ENCODE measurements at regions not wholly inside any gene's neighbourhood (a gene's known extent, or its start where the extent isn't known, plus 50 kb on each side); places are given as distances from the start of the nearest gene placed in this dataset.

DNA sequence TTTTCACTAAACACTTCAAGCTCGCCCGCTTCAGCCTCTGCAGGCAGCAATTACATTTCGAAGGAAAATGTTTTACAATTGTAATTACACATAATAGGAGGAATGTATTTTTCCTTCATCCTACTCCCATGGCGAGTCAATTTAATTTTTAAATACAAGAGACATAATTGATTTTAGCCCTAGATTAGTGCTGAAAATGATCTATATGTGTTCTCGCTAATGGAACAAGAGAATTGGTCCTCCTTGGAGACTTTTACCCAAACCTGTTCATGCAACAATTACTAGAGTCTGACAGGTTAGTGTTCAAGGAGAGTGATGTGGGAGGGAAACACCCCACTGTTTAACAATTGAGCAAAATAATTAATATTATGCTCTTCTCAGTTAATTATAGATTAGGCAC is 509.4 kb upstream of the SETBP1 start:
- DNase-seq: no peak

DNA sequence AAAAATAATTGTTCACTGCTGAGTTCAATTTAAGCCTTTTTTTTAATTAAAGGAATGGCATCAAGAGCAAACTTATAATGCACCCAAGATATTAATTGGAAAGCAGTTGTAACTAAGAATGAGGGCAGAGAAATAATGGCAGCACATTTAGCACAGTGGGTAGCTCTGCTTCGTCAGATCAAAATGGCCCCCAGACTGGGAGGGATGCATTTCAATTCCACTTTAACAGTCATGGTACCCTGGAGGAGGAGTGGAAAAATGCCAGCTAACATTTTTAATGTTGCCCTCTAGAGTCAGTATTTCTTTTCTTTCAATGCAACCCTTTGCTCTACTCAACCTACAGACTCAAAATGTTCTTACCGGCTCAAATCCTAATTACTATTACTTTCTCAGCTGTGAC is 504.8 kb upstream of the SETBP1 start:
- no peak for DNase-seq

DNA sequence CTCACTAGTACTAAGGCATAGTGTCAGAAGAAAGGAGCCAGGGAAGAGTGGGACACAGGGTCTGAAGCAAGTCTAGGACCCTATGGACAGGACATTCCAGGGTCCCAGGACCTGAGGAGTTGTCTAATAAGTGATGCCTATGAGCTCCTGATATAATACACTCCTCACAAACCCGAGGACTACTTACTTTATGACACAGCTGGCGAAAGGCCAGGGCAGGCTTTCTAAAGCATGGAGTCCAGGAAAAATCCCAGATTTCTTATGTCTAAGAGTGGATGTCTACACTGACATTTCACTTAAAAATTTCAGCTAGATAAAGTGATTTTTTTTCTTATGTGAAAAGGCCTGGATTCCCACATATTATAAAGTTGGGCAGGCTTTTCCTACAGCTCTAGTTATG is 502.2 kb upstream of the SETBP1 start:
- no peak for DNase-seq

DNA sequence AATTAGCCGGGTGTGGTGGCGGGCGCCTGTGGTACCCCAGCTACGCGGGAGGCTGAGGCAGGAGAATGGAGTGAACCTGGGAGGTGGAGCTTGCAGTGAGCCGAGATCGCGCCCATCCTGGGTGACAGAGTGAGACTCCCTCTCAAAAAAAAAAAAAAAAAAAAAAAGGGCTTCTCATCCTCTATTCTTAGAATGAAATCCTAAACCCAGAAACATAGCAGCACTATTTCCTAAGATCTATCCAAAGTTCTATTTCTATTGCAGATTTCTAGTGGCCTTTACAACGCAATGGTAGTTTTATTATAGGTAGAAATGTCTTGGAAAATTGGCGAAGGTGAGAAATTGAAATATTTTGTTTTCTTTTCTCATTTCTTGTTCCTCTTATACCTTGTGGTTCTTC is 501.0 kb upstream of the SETBP1 start:
- DNase-seq: no peak

DNA sequence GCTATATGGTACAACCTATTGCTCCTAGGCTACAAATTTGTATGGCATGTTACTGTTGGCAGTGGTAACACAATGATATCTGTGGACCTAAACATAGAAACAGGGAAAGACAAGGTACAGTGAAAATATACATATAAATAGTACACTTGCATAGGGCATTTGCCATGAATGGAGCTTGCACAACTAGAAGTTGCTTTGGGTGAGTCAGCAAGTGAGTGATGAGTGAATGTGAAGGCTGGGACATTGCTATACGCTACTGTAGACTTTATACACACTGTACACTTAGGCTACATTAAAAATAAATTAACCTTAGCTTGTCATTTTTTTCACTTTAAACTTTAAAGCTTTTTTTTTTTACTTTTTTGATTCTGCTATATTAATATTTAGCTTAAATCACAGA is 500.0 kb upstream of the SETBP1 start:
- no peak for DNase-seq

DNA sequence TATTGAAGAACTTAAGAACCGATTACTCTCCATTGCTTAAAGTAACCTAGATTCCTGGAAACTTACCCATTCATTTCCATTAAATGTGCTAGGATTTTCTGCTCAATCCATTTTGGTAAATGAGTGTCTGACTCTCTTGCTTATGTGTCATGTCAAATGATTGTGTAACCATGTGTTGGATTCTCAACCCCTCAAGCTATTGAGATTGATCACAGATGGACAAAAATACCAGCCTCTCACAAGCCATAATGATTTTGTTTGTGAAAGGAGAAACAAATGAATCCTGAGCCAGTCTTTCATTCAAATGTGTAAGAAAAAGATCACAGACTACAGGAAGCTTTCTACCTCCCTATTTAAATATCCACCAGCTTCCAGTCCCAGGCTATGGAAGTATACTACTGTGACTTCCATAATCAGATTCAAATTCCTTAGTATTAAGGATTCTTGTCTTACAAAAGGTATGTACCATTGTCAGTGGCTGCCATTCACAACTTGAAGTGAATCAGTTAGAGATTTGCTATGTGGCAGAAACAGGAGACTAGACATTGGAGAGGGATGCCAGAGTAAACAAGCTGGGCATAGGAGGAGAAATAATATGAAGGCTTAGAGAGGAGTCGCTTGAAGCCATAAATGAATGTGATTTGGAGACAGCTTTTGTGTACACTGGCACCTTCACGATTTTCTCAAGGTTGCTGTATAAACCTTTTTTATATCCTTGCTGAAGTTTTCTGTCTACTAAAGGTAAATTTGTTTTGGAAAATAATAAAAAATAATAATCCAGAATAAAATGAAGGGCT is 498.5 kb upstream of the SETBP1 start:
- DNase-seq: no peak

DNA sequence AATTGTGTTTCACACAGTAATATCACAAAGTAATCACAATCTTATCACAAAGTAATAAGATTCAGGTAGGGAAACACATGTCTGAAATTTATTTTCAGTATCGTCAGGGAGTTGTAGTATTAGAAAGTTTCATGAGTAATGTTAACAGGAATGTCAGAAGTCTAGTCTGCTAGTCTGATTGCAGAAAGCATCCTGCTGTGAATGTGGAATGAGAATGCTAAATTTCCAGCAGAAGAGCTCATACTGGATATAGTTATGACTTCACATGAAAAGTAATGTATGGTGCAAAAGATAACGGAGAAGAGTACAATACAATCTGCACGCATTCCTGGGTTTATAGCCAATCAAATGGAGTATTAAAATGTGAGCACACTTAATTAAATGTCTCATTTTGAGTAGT is 494.7 kb upstream of the SETBP1 start:
- DNase-seq: no peak

DNA sequence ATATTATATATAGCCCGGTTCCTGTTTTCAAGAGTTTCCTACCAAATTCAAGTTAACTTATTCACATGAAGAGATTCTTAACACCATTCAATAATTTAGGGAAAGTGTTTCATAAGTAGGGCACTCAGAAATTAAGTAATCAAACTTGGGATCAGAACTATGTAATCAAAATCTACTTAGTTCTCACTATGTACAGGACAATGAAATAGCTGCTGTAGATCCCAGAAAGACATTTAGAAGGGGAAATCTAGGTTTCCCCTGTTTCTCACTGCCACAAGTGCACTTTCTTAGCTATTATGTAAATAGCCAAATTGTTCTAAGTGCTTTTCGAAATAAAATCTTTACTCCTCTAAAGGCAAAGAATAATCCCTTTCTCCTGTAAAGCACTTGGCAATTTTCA is 493.6 kb upstream of the SETBP1 start:
- no peak for DNase-seq

DNA sequence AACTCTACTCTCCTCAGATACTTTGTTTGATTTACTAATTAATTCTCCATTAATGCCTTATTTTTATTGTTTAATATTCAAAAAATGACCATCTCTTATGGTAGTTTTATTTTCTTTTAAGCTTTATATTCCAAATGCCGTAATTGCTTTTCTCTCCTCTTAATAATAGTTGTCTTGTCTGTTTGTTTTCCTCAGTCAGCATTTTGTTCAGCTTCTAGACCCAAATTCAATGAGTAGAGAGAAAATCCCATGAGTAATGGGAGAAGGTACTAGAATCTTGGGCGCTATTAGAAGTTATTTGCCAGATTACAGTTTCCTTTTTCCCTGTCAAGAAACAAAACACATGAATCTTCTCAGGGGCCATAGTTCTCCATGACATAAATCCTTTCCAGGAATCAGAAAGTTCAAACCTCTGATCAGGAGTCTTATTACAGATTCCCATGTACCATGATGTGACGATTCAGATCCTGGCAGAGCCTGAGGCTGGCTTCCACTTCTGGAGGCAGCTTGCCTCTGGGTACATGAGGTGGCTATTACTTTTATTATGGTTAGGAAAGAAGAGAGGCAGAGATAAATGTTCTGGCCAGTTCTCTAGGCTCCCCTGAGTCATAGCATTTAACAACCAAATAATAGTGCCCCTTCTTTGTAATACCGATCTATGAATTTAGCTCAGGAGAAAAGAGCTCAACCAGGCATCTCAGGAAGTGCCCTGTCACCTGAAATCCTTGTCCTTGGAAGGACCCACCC is 485.1 kb upstream of the SETBP1 start:
- DNase-seq: no peak

DNA sequence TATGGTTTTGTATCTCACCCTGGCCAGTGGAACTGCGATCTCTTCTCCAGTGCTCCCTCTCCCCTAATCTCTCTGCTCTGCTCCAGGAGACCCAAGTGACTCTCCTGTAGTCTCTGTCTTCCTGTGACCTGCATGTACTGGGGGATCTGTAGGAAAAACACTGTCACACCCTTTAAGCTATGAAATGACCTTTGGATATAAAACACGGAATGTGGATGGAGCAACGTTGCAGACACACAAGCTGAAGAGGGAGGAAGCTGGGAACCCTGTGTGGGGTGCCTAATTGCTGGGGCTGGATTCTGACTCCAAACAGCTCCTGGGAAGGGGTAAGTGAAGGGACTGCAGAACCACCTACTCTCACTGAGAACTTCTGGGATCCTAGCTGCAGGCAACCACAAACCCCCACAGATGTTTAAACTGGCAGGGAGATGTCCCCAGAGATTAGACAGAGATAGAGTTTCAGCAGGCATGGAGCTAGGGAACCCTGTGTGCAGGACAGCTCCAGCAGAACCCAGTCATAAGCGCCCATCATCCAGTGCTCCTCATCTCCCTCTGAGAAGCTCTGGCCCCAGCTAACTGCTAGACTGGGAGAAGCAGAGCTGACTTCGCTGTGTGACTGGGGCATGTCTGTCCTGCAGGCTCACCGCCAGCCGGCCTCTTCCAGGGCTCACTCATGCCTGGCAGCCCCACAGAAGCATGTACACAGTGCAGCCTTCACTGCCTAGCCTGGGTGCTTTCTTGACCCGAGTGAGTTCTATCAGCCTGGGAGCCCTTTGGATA is 482.7 kb upstream of the SETBP1 start:
- DNase-seq: no peak

DNA sequence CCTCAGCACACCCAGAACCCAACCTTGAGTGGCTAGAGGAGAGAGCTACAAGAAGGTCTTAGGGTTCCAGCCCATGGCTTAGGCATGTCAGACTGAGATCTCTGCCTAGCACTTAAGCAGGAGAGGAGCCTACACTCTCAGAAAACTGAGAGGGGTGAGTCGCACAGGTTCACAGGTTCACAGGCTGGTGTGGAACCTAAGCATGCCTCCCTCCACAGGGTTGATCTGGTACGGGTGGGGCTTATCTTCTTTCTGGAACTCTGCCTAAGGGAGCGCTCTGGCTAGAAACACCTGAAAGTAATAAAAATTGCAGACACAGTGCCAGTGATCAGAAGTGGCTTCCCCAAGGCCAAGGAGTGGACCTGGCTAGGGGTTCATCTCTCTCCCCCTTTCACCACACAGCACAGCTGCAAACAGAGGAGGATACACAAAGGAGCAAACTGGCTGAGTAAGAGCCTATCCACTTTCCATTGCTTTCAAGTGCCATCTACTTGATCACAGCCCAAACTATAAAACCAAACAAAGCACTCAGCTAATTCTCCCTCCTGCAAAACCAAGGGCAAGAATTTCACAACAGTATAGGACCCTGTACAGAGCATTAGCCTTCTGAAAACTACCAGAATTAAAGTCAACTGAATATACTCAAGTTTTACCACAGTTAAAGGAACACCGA is 481.9 kb upstream of the SETBP1 start:
- no peak for DNase-seq

DNA sequence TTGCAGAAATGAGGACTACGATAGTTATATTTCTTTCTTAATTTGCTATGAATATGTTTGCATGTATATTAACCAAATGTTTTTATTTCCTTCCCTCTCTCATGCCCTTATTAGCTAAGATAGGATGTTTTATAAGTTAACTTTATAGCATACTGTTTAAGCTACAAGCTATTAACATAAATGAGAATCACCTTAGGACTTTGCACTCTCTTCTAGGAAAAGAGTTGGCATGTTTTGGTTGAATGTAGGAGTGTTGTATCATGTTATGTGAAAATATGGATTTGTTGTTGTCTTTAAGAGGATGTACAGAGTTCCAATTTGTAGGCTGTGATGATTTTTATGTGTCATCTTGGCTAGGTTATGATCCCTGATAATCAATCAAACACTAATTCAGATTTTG is 467.4 kb upstream of the SETBP1 start:
- no peak for DNase-seq

DNA sequence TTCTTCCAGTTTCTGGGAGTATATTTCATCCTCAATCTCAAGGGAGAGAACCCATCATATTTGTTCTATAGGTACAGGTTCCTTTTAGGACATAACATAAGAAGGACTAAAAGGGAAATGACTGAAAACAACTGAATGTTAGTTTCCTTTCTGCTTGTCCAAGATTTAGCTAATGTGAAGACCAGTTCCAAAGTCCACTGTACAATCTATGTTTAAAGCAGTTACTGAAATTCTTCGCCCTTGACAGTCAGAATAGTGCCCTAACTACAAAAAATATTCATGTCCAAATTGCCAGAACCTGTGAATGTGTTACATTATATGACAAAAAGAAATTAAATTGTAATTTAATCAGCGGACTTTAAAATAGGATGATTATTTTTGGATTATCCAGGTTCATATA is 466.3 kb upstream of the SETBP1 start:
- DNase-seq: no peak

DNA sequence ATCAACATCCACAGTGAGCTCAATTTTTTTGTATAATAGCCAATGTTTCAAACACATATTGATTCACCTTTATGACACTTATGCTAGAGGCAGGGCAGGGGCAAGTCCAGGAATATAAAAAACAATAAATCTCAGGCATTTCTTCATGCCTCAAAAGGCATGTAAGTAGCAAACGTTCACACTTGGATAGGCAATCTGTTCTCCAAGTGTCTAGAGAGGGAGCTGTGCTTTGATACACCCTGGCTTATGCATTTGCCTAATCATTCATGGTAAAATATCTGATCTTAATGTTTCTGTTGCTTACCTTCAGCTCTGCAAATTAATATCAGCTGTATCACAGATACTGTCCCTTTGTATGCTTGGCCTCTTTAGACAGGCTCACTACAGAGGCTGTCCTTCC is 464.5 kb upstream of the SETBP1 start:
- DNase-seq: no peak

DNA sequence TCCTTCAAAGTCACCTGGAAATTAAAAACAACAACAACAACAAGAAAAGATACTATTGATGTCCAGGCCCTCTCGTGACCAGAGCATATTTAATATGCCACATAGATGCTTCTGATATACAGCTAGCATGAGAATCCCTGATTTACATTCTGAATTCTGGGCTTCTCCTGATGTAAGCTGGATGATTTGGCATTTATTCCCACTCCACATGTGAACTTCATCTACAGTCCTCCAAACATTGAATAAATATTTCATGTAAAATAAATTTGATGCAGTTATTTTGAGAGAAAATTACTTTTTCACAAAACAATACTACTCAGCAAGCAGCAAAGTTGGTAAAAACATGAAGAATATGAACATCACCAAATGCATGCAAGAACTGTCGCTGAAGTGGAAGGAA is 453.2 kb upstream of the SETBP1 start:
- DNase-seq: no peak

DNA sequence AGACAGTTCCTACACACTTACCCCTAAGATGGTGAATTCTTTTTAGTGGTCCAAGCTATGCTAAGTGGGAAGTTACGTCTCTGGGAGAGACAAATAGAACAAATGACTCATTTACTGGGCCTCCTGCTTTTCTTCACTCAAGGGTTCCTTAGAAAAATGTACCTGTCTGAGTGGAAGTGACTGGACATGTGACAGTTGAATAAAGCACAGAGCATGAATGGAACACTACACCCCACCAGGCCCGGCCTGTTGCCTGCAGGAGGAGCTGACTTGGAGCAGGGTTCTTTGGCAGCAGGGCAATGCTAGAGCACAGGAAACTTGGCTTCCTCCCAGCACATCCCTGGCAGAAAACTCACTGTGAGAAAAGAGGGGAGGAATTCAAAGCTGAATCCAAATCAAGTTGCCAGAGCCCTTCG is 451.0 kb upstream of the SETBP1 start:
- no peak for DNase-seq

DNA sequence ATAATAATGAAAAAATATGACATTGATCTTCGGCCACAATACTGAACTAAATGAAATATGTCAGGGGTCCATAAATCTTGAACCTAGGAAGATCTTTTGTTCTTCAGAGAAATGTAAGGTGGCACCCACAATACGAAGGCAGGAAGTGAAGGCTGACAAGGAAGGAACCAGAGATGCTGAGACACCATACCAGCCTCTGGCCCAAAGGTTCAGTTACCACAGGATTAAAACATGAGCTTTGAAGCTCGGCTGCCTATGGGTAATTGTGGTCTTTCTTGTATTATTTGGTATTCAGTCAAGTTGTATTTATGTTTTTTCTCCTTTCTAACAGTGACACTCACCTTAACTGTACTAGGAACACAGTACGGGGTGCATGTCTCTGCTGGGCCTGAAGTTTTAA is 448.8 kb upstream of the SETBP1 start:
- no peak for DNase-seq

DNA sequence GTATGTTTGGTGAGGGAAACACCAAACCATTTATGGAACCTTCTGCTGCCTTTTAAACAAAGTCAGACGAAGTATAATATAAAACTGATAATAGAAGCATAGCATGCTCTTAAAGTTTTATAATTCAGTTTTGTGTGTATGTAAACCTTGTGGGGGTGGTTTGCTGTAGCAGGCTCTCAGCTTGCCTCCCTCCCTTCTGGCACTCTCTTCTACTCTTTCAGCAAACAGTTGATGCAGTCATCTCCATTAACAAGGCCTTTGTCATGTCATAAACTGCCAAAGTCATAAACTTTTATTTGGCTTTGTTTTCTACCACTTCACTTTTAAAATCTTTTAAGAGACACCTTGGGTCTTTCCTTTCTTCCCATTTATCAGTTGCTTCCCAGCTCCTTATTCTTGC is 448.2 kb upstream of the SETBP1 start:
- DNase-seq: no peak

DNA sequence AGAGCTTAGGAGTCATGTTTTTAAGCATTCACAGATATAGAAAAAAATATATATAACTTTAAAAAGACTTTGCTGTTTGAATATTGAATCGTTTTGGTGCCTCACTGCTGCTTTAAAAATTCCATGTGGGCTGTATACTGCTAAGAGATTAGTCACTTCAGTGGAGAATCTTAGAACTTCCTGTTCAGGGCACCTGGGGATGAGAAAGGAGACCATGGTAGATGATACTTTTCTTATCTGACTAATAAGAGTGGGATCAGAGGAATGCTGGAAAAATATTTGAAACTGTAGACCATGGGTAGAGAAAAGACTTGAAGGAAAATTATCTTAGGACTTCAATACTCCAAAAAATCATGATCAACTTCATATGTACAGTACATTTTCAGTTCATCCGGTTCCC is 442.2 kb upstream of the SETBP1 start:
- DNase-seq: no peak

DNA sequence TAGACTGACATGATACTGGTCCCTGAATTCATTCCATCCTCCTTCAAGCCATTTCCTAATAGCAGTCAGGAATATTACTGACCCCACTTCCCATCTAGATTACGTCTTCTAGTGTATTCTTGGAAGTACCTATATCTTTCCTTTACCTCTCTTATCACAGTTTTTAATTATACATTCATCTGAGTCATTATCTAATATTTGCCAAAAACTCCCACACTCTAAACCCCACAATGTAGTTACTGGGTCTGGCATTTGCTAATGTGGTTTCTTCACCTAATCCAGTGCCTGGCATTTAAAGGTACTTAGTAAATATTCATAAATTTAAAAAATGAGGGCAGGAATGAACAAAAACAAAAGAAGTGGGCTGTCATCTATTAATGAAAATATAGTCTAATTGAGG is 441.8 kb upstream of the SETBP1 start:
- DNase-seq: no peak

DNA sequence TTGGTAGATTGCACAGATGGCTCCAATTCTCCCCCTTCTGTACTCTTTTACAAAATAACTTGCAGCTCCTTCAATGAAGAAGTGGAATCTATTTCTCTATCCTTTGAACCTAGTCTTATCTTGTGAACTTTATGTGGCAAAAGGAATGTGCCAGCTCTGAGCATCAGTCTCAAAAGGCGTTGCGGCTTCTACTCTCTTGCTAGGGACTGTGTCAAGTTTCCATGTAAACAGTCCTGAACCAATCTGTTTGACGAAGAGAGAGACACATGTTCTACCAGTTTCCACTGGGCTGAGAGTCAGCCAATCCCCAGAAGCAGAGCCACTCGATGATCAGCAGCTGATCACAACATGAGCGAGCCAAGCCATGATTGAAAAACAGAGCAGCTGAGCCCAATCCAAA is 439.7 kb upstream of the SETBP1 start:
- DNase-seq: no peak

DNA sequence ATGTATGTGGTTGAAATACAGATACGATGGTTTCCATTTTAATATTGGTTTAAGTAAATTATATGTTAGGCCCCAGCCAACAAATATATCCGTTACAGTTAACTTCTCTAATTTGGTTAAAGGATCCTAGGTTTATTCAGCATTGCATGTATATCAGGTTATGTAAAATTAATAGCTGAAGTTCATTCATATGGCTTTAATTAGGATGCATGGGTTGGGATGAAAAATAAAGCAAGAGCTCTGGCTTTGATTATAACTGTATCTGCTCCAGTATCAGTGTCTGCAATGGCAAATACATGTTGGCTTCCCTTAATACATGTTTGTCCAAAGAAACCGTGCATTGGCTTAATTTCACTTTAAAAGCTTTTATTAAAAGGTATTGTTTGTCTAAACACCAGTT is 435.7 kb upstream of the SETBP1 start:
- DNase-seq: no peak

DNA sequence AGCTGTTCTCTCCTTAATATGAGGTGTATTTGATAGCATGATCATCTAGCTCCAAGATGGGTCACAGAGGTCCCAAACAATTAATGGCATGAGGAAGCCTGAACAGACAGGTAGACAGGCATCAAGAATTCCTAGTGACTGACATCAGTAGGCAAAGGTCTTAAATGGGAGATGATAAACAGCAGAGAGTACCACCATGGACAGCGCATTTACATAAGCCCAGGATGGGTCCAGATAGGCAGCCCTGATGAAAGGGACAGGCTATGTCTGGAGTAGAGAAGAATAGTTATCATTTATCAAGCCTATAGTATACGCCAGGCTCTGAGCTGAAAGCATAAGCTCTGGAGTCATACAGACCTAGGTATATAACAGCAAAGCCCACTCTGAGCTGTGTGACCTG is 434.7 kb upstream of the SETBP1 start:
- no peak for DNase-seq
